NCI-H82 treated with DMSO at 0.1 percent for 48 hours (cell line): ENCODE measurements at regions not wholly inside any gene's neighbourhood (a gene's known extent, or its start where the extent isn't known, plus 50 kb on each side); places are given as distances from the start of the nearest gene placed in this dataset.

Experiments
- DNase-seq: peaks from one replicate; lab custom pipeline; 2025; ENCODE audit not compliant: unreplicated experiment; lab: John Stamatoyannopoulos, UW

DNA sequence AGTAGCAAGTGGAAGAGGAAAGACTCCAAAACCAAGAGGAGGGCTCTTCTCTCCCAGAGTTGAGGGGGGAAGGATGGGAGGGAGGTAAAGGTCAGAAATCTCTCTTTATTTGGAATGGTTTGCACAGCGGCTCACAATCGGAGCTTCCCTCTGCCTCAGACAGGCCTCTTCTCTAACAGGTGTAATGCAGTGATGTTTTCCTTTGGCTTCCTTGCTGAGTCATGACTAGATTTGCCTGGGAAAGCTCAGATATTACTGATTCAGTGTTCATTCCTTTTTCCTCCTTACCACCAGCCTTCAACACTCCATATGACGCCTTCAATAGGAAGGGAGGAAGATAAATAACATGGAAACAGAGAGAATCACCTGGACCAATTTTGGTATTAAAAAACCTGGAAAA, 136.6 kb downstream of the RNF152 start:
- no peak for DNase-seq

DNA sequence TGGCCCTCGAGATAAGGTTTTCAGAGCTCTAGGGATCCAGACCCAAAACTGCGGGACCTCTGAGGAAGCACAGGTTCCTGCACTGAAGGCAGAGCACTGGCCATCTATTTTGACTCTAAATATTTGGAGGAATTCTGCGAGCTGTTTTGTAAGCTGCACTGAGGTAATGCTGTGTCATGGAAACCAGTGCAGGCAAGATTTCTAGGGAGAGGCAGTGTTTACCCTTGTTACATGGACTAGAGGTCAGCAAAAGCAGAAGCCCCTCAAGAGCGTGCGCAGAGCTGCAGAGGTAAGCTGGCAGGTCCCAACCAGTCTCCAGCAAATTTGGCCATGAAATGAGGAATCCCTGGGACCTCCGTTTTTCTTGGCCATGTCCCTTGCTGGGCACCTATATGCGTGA, 137.3 kb downstream of the RNF152 start:
- DNase-seq, result no peak

DNA sequence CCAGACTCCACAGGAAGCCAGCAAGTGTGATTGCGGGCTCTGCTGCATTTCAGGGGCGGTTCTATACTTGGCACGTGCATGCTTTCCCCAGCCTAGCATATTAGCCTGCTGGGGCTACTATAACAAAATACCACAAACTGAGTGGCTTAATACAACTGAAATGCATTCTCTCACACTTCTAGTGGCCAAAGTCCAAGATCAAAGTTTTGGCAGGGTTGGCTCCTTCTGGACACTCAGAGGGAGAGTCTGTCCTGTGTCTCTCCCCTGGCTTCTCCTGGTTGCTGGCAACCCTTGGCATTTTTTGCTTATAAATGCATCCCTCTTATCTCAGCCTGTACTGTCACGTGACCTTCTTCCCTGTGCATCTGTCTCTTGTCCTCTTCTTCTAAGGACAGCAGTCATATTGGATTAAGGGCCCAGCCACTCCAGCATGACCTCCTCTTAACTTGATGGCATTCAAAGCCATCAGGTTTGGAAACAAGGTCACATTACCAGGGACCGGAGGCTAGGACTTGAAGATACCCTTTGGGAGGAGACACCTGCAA, 138.7 kb downstream of the RNF152 start:
- DNase-seq, result peak; percentile 81

DNA sequence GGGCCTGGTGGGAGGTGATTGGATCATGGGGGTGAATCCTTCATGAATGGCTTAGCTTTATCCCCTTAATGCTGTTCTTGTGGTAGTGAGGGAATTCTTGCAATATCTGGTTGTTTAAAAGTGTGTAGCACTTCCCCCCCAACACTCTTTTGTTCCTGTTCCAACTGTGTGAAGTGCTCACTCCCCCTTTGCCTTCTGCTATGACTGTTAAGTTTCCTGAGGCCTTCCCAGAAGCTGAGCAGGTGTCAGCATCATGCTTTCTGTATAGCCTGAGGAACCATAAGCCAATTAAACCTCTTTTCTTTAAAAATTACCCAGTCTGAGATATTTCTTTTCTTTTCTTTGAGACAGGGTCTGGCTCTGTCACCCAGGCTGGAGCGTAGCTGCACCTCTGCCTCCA, 139.4 kb downstream of the RNF152 start:
- peak; percentile 83 for DNase-seq

DNA sequence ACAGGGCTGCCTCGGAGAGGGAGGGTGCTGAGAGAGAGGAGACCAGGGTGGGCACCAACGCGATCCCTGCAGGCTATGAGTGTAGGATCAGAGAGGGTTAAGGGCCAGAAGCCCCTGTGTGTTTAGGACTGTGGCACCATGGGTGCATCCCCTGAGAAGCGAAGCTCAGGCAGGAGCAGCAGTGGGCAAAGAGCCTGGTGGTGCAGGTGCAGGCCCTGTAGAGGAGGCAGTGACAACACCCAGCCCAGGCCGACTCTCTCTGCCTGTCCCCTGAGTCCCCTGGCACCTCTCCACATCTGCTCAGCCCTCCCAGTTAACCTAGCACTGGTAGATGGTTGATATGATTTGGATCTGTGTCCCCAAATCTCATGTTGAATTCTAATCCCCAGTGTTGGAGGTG, 139.8 kb downstream of the RNF152 start:
- no peak for DNase-seq

DNA sequence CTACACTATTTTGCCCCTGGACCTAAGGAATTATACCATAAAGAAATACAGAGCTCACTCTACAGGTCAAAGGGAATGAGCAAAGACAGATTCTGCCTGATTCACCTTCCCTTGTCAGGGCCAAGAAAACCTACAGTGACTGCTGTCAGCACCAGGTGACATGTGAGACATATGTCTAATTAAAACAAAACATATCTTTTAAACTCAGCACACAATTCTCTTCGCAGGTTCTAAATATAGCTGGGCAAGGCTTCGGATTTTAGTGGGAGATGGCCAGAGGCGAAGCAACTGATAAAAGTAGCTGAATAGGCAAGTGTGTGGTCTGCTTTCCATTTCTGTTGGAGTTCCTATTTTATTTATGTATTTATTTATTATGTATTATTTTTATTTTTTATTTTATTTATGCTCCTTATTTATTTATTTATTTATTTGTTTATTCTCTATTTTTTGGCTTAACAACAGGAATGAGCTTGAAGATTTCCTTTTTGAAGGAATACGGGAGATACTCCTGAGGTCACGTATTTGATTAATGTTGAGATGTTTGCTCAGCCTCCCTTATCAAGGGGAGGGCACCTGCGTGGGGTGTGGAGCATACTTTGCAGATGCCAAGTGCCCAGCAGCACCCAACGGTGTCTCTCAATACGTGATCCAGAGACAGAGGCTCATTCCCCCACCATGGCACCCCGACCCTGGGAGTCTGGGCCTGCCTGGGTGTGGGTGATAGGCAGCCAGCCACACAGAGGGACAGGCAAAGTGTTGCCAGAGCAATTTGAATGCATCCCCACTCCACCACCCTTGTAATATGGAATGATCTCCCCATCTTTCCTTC, 141.8 kb downstream of the RNF152 start:
- DNase-seq, result no peak

DNA sequence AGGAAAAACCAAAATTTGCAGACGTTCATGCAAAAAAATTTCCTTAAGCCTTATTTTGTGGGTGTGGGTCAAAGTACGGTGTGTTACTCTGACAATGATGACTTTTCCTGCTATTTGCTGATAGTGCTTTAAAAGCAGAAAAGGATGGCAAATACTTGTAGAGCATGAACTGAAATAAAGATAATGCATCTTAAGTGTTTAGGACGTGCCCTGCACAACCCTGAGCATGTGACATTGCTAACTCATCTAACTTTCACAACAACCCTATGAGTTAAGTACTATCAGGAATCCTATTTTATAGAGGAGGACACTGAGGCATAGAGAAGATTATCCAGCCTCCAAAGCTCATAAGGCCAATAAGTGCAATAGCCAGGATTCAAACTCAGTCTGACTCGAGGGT, 143.3 kb downstream of the RNF152 start:
- DNase-seq, result no peak

DNA sequence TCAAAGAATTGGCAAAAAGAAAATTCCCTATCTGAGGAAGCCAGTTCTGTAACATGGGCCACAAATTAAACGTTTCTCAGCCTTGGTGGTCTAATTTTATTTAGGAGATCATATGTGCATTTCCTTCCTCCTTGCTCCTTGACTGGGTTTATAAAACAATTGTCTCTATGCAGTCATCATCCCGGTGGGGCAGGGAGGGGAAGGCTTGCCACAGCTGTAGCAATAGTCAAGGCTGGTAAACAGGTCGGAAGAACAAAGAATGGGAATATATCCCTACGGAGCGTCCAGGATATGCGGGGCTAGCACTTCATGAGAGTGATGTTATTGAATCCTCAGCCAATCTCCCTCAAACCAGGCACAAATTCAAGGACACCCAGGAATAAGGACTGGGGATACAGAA, 143.8 kb downstream of the RNF152 start:
- DNase-seq, result no peak

DNA sequence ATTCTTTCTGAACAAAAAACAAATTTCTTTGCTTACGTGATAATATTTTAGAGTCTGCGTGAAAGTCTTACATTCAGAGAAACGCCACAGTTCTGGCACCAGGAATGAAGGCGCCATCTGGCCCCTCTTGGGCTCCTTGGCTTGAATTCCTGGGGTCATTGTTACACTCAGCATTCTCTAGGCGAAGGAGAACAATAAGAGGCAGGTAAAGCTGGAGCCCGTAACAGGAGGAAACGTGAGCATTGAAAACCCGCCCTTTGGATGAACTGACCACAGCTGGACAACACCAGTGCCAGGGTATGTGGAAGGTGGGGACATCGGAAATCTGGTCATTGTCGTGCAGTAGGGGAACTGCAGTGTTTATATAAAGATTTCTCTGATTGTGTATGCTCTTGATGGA, 144.8 kb downstream of the RNF152 start:
- DNase-seq, result no peak

DNA sequence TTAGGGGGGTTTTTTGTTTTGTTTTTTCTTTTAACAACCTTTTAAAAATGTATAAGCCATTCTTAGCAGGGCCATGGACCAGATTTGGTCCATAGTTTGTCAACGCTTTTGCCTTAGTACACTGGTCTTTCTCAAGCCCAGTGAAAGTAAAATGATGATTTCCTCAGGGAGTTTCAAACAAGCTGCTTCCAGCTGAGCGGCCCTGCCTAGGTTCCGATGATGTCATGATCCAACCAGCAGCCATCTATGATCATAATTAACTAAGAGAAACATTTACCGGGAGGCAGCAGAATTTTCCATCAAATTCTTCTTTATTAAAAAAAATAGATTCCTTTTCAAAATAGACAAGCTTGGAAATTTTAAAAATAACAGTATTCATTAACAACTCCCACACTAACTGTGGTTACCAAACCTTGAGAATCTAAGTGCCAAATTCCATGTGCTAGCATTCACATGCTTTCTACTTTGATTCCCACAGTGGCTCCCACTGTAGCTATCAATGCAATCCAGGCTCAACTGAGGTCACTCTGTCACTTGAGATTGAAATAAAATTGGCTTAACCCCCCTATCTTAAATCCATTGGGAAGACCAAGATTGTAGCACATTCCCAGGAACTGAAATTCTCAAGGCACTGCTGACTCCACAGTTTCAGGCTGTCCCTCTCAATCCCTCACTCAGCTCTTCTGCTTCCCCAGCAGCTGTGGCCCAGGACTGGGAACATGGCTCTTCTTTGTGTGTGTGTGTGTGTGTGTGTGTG, 148.9 kb downstream of the RNF152 start:
- peak; percentile 66 for DNase-seq

DNA sequence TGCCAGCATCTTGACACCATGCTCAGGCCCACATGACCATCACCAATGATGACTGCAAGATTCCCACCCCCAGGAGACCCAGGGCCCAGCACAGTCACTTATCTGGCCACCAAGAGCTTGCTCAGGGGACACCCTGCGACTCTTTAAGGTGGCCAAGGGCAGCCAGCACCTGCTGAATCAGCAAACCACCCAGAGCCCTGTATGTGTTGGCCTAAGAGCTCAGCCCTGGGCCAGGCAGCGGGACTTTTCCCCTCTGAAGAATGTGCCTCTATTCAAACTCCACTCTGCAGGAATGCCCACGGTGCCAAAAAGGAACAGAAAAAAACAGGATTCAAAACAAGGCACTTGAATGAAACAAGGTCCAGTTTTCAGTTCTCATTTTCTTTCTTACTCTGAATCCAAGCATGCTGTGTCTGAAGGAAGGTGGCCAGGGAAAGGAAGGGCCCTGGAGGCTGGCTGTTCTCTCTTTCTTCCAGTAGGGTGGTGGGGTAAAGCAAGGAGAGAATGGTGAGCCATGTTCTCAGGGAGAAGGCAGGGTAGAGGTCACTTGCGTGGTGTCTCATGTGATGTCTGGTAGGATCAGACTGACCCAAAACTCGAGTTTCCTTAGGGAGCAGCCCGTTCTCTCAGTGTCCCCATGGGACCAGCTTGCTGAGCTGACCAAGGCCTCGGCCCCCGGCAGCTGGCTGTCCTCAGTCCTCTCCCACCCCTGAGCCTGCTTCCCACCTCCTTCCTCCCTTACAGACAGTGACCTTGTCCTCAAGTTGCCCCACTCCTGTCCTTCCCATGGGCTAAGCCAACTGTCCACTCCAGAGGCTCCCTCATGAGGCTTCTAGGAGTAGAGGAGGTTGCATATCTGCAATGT, 150.0 kb downstream of the RNF152 start:
- DNase-seq, result no peak

DNA sequence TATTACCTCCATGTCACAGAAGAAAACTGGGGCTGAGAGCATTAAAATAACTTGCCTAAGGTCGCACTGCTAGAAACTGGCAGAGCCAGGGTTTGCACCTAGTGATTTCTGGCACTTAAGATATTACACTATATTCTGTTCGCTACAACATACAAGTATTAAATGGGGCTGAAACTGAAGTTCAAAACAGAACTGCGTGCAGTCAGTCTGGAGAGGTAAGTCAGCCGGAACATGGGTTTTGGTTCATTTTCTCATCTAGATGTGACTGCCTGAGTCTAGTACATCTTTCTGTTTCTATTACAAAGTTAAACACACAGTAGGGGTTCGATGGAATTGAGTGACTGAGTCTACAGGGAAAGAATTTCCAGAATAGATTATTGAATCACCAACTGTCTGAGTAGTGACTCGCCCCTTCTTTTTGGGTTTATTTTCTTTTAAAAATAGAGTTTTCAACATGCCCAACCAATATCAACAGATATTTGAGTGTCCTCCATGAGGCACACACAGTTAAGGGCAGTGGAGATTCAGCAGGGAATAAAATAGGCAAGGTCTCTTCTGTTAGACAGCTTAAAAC, 150.8 kb downstream of the RNF152 start:
- no peak for DNase-seq

DNA sequence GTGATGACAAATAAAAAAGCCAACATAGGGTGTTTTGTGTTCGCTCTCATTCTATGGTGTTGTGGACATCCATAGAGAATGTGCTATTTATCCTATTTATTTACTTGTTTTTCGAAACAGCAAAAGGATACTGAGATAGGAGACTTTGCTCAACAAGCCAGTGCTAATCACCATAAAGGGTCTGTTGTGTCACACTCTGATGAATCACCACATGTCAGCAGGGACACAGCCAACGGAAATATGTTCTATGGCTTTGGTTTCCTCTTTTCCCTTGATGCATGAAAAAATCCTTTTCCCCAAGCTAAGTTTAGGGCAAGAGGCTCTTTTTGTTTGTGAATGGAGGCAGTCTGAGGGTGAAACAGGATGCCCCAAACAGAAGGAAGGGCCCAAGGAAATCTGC, 154.3 kb downstream of the RNF152 start:
- no peak for DNase-seq

DNA sequence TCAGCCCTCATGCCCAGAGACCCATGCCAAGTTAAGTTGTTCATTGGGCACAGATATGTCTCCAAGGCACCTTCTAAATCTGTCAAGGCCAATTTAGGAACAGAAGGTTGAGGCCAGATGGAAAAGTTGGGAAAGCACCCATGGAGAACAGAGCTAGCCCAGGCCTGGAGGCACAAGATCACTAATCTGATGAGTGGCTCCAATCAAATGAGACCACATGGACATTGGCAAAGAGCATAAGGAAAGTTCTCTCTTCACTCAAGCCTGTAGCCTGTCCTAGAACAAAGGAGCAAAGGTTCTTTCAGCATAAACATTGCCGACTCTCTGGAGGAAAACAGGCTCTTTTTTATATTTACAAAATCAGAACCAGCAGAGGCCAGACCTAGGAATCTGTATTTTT, 154.8 kb downstream of the RNF152 start:
- no peak for DNase-seq

DNA sequence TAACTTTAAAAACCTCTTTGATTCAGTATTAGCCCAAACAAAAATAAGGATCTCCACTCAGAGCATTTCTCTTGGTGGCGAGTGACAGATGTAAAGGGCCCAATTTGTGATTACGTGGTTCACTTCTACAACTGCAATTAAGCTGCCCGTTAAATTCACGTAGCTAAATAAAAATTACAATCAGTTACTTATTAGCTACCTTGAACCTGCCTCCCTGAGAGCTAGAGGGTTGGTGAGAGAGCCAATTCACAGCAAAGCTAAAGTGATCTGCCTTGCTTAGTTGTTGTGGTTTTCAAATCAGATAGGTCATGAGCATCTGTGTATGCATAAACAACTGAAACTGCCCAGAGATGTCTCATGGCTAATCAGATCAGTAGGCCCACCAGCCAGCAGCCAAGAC, 156.7 kb downstream of the RNF152 start:
- DNase-seq, result no peak

DNA sequence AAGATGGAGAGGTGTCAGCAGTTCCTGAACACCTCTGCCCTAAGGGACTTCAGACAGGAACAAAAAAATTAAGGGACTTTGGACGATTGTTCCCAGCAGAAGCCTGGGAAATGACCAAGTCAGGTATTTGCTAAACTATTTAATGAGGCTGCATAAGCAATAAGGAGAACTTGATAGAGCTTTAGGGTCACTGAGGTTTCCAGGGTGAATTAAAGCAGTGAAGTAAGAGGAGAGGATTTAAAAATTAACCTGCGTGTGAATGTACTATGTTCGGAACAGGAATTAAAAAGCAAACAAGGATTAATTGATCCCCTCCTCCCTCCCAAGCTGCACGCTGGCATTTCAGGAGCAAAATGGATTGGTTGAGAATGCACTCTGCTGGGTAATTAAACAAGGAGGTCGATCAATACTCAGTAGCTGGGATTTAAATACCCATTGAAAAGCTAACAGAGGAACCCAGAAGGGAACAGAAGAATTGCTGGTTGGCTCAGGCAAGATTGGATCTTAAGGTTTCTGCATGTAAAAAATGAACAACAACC, 157.2 kb downstream of the RNF152 start:
- peak; percentile 55 for DNase-seq

DNA sequence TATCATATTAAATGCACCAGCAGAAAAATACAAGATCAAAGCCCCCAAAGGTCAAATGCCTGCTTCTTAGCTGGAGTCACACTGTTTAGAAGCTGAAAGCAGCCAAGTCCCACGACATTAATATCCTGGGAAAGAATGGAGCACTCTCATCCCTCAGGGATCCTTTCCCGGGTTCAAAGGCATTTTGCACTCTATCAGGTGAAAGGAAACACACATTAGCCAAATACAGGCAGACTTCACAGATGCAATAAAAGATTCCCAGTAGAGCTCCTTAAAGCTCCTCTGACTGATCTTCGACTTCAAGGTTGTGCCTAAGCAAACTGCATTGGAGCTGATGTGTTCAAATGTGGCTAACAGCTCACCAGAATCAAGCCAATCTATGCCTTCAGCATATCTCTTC, 158.4 kb downstream of the RNF152 start:
- DNase-seq, result no peak

DNA sequence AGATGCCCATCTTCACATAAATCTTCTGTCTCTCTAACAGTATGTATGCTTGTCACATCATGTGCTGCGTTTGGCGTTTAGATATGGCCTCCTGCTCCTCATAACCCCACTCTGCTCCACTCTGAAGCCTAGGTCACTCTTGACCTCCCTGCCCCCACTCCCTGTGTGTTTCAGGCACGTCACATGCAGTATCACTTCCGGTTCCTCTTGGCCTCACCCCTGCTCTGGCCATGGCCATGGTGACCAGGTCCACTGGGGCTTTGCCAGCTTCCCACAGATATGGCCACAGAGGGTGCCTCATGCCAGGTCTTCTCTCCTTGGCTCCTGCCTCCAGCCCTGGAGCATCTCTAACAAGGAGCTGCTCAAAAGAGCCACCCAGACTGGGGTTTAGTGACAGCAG, 160.0 kb downstream of the RNF152 start:
- DNase-seq, result no peak

DNA sequence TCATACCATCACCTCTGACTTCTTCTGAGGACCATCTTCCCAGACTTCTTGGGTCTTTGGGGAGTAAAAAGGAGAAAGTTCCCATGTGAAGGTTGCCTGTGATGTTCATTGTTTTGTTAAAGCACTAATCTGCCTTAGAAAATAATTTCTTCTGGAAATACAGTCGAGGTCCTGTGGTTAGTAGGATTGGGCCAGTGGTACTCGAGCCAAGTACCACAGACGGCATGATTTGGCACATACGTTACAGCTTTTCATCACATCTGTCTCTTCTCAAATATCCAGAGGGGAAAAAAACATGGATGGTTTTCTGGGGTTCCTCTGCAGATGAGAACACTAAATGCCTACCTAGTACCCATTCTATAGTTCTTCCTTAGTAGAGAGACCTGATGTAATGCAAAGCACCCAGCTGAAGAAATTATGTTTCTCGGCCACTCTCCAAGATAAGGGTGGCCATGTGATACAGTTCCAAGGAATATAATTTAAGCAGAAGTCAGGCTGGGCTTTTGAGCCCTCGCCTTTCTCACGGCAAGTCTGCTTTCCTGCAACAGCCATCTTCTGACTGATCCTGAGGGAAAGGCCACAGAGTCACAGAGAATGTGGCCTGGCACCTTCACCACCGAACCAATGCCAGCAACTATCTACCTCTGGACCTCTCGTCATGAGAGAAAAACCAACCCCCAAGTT, 161.0 kb downstream of the RNF152 start:
- no peak for DNase-seq

DNA sequence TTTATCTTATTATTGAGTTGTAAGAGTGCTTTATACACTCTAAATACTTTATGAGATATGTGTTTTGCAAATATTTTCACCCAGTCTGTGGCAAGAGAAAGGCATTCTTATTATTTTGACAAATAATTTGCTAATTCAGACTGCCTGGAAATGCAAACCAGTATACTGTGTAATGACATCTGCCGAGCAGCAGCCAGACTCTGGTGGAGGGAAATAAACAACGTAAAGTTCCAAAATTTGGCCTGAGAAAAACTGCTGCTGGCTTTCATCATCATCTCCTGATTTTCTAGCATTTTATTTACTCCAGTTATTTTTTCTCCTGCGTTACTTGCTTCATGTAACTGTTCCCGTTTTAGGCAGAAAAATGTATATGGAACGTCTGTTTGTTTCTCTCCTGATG, 161.6 kb downstream of the RNF152 start:
- no peak for DNase-seq
